IPS DF 4.7 (cell line): ENCODE measurements at regions not wholly inside any gene's neighbourhood (a gene's known extent, or its start where the extent isn't known, plus 50 kb on each side); places are given as distances from the start of the nearest gene placed in this dataset.

Source experiments
- DNase-seq: peaks from one replicate; pipeline ENCODE4 v3.0.0-alpha.2; 2013; ENCODE audit warnings: low spot score; ENCODE audit errors: extremely low read depth

DNA sequence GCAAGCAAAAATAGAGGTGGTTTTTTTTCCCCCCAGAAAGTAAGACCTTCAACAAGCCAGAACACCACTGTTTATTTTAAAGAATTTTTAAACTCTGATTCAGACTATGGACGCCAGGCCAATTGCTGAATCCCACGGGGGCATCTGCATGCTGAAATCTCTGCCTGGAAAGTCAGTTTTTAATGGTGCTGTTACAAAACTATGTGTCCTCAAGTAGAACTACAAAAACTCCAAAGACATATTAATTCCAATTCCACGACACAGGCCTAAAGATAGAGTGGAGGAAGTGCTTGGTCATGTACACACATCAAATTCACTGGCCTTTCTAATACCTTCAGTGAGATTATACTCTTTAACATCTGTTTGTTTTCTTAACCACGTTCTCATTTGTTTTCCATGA lies 490.5 kb upstream of the NR2F2 start:
- DNase-seq: no peak

DNA sequence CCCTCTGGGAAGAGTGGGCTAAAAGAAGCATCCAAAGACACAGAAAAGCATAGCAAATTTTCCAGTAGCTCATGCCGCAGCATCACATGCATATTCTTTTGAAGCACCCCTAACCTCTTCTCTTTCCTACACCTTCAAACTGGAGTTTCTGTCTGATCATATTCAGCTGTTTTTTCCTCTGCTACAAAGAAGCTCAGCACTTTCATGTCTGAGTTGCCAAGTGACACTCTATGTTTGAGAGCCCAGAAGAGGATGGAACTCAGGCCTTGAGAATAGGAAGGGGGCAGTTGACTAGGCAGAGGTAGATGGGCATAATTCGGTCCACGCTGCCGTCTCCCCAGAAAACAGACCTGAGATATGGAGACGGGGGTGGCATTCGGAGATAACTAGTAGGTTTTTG lies 489.6 kb upstream of the NR2F2 start:
- DNase-seq: no peak

- no peak for DNase-seq
These were observed 487.9 kb upstream of the NR2F2 start for GRCh38 chr15:95842576-95842975.

- no peak for DNase-seq
These were observed 487.1 kb upstream of the NR2F2 start for GRCh38 chr15:95843241-95843910.

GRCh38 chr15:95845862-95846515 lies 484.5 kb upstream of the NR2F2 start:
- no peak for DNase-seq

DNA sequence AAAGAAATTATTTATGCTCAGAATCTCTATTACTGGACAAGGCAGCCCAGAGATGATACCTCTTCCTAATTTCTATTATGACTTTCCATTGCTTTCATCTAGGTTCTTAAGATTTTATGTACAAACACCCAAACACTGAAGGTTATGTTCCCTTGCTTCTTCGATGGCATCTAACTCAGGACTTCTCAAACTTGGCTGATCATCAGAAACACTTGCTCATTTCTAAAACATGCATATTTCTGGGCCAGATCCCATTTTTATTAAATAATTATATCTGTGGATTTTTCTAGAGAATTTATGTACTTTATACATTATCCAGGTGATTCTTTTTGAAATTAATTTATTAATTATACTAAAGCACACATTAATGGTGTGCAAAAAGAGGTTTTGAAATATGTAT lies 482.4 kb upstream of the NR2F2 start:
- DNase-seq: no peak

DNA sequence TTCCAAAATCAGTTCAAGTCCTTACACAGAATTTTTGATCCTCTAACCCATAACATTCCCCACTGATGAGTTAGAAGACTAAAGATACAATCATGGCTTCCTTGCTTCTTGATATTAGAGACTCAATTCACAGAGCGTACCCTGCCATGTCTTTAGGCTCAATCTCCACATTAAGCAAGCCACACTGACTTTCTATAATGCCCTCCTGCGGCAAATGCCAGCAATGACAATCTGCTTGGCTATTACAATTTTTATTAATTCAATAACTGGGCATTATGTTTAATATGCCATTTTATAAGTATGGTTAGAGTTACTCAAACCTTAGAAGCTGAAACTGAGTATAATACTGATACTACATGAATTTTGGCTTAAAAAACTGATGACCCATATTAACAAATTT lies 479.7 kb upstream of the NR2F2 start:
- DNase-seq: no peak

GRCh38 chr15:95853350-95853749 lies 477.1 kb upstream of the NR2F2 start:
- no peak for DNase-seq

DNA sequence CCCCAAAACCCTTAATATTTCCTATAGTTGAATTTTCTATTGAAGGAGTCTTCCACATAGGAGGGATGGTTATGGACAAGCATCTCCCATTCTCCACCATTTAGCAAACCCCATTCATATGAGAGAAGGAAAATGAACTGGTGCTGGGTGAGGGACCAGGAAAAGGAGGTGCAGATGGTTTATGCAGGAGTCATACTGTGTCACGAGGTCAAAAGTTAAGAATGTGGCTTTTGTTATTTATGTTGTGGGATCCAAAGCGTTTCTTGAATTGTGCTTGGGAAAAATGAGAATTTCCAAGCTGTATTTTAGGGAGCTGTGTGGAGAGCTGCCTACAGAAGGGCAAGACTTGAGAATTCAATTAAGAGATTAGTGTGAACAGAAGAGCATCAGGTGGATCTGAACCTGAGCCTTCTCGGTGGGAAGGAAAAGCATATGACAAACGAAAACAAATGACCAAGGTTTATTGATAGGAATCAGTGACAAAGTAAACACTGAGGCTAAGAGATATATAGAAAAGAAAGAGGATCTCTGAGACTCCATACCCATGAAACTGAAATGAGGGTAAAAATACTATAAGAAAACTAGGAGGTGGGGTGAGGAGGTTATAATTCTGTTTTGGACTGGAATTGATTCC lies 473.3 kb upstream of the NR2F2 start:
- DNase-seq: no peak

GRCh38 chr15:95857758-95858157 lies 472.7 kb upstream of the NR2F2 start:
- DNase-seq: no peak

DNA sequence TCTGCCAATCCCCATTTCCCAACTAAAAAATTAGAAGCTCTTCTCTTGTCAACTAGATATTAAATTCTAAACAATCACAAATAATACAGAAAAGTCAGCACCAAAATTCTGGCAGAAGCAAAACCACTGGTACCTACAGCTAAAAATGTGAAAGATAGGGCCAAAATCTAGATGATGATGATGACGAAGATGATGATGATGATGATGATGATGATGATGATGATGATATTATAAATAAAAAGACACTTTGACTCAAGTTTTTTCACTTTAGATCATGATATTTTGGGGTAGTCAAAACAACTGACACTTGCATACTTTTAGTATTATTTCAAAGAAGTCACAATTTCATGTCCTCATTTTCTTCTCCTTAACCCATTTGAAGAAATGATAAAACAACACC lies 470.1 kb upstream of the NR2F2 start:
- DNase-seq: no peak

DNA sequence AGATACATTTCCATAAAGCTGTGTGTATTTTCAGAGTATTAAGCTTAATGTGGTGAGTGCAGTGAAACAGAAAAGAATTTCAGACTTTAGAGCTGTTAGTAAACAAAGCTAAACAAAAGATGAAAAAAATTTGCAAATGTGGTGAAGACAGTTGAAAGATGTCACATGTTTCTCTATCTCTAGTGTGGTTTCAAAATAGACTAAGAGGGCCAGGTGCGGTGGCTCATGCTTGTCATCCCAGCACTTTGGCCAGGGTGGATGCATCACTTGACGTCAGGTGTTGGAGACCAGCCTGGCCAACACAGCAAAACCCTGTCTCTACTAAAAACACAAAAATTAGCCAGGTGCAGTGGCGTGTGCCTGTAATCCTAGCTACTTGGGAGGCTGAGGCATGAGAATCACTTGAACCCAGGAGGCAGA lies 466.0 kb upstream of the NR2F2 start:
- DNase-seq: no peak

GRCh38 chr15:95865330-95865739 lies 465.2 kb upstream of the NR2F2 start:
- no peak for DNase-seq

DNA sequence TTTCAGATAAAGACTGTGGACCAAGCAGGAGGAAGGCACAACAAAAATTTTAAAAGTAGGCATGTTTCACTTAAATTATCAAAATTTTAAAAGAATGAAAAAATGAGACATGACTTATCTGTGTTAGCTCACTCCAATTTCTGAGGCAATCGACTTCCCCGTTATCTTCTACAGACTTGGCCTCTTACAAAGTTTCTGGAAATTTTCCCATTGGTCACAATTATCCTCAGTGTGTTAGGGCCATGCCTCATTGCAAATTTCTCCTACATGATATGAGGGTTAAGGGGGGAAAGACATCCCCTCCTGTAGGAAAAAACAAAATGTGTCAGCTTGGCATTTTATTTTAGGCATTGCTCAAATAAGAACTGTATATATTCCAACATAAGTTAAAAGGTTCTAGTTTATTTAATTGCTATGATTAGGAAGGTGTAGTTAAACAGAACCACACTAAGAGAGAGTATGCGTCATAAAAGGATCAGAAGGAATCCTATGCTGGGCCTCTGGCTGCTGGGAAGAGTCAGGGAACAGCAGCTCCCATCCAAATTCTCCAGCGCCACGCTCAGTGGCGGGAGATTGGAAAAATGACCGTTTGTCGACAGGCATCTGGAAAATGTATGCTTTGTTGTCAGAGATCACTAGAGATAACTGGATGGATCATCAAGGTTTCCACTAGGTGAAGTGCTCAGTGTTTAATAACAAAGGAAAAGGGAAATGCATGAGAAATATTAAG lies 463.6 kb upstream of the NR2F2 start:
- DNase-seq: no peak

GRCh38 chr15:95868450-95868849 lies 462.1 kb upstream of the NR2F2 start:
- DNase-seq: no peak

DNA sequence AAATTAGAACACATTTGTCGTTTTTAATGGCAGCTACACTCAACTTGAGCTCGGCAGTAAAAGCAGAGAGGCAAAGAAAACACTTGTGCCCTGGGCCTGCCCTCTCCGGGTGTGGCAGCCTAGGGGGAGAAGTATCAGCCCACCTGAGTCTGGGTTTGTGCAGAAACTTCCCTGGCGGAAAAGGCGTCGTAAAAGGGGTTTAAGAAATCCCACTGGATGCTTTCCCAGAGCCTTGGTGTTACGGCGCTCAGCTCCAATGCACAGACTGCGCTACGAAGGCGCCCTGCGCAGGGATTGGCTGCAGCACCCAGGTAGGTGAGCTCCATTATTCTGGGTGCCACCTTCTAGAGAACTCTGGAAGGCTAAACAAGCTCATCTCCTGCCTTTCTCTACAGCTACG lies 461.5 kb upstream of the NR2F2 start:
- DNase-seq: no peak

GRCh38 chr15:95869920-95870319 lies 460.6 kb upstream of the NR2F2 start:
- DNase-seq: no peak

GRCh38 chr15:95872366-95872771 lies 458.1 kb upstream of the NR2F2 start:
- DNase-seq: no peak

DNA sequence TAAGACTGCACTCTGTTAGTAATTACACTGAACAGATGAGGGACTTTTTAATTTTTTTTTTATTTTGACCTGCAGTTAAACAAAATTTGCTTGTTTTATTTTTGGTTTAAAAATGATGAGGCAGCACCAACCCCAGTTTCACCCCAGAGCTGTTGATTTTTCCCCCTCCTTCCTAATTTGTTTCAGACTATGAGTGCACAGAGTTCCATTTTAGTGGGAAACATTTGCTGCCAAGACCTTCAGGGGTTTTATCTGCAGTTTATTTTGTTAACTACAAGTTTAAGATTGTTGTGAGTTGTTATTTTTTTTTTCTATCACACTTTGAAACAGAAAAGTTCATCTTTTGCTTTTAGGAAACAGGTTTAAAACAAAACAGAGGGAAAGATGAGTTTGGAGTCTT lies 455.9 kb upstream of the NR2F2 start:
- no peak for DNase-seq

DNA sequence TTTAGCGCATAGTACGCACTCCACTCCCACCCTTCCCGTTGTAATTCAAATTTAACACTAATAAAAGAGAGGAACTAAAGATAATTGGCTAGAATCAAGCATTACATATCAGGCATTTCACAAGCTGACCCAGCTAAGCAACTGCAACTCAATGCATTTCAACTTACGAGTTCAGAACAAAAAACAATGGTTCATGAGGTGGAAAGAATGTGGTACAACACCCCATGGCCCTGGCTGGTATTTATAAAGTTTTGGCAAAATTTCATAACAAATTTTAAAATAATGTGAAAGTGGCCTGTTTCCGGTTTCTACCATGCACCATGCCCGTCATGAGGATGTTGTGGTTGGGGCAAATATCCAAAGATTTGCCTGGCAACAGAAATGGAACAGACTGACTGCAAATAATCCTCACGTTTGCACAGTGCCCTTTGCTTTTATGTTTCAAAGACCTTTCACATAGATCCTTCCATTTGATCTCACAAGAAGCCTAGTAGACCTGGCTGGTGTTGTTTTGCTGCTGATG lies 455.3 kb upstream of the NR2F2 start:
- DNase-seq: no peak

- DNase-seq: no peak
These were observed 450.4 kb upstream of the NR2F2 start for GRCh38 chr15:95880031-95880570.

DNA sequence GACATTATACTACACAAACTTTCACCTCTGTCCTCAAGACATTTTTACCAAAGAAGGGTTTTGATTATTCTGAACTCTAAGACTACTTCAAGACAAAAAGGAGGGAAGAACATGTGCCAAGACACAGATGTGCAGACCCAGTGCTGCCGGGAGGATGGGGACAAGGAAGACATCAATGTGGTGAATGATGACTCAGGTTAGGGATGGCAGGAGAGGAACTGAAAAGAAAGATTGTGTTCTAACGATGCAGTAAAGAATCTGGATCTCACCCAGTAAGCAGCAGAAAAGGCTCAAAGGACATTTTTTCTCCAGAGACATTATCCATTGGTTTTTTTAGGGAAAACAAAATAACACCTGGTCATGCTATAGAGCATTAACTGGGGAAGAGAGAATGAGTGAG lies 449.9 kb upstream of the NR2F2 start:
- DNase-seq: no peak
